Neural cell (in vitro differentiated cells): ENCODE measurements at regions not wholly inside any gene's neighbourhood (a gene's known extent, or its start where the extent isn't known, plus 50 kb on each side); places are given as distances from the start of the nearest gene placed in this dataset.

ENCODE experiments used
- CTCF ChIP-seq: fragments of 450-650 bp; IDR thresholded peaks from 2 replicates; pipeline ENCODE4 v1.5.1; 2014; ENCODE audit warnings: antibody characterized with exemption, mild to moderate bottlenecking, moderate library complexity; ENCODE audit not compliant: poor library complexity, severe bottlenecking
- EP300 ChIP-seq: fragments of 450-650 bp; conservative IDR thresholded peaks from 2 replicates; pipeline ENCODE4 v1.6.1; 2014; ENCODE audit warnings: antibody characterized with exemption, mild to moderate bottlenecking, moderate library complexity; ENCODE audit not compliant: poor library complexity, severe bottlenecking
- EZH2 ChIP-seq: fragments of 200-600, 300-800 bp; shearing (Covaris generic), sonication (generic); IDR thresholded peaks from 2 replicates; pipeline ENCODE4 v1.6.1; 2014; ENCODE audit warnings: antibody characterized with exemption, low read length, borderline replicate concordance, mild to moderate bottlenecking; ENCODE audit not compliant: insufficient read depth, poor library complexity, severe bottlenecking
- MXI1 ChIP-seq: fragments of 450-650 bp; conservative IDR thresholded peaks from 2 replicates; pipeline ENCODE4 v1.6.1; 2014; ENCODE audit warnings: antibody characterized with exemption, mild to moderate bottlenecking; ENCODE audit not compliant: poor library complexity, severe bottlenecking
- POLR2AphosphoS5 ChIP-seq: IDR thresholded peaks from 2 replicates; pipeline ENCODE4 v1.6.1; 2012
- RAD21 ChIP-seq: fragments of 450-650 bp; conservative IDR thresholded peaks from 2 replicates; pipeline ENCODE4 v1.6.1; 2014; ENCODE audit warnings: antibody characterized with exemption, mild to moderate bottlenecking, moderate library complexity
- REST ChIP-seq: IDR thresholded peaks from 2 replicates; pipeline ENCODE4 v1.6.1; 2012; ENCODE audit warnings: borderline replicate concordance
- TAF1 ChIP-seq: IDR thresholded peaks from 2 replicates; pipeline ENCODE4 v1.6.1; 2012; ENCODE audit warnings: low read depth

DNA sequence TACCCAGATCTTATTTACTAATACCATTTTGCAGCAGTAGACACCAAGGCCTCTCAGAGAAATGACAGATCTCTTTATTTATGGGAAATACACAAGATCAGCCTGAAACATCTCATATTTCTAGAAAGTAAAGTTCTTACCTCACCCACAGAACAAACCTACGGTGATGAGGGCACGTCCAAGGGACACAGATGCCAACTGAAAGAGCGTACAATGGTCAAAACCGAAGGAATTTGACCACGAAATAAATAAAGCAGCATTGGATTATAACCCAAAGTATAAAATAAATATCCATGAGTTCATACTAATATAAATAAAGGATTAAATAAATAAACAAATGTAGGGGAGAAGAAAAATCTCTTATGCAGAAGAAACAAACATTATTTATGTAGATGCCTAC is 747.0 kb downstream of the TNS3 start:
- no peak for TF ChIP-seq CTCF
- TF ChIP-seq EZH2: no peak
- no peak for TF ChIP-seq REST
- no peak for TF ChIP-seq POLR2AphosphoS5
- TF ChIP-seq TAF1: no peak
- no peak for TF ChIP-seq RAD21
- TF ChIP-seq MXI1: no peak
- no peak for TF ChIP-seq EP300
